Panc1 (cell line): ENCODE measurements at regions not wholly inside any gene's neighbourhood (a gene's known extent, or its start where the extent isn't known, plus 50 kb on each side); places are given as distances from the start of the nearest gene placed in this dataset.

Source experiments
- POLR2AphosphoS5 ChIP-seq: IDR thresholded peaks from 2 replicates; pipeline ENCODE4 v1.6.1; 2012; ENCODE audit warnings: mild to moderate bottlenecking, low read depth, low read length, moderate library complexity
- REST ChIP-seq, 2 experiments: IDR thresholded peaks; 2 replicates each; pipeline ENCODE4 v1.6.1; 2011 to 2012; ENCODE audit warnings: low read depth in 2 of 2, control low read depth in 1 of 2, low read length in 1 of 2, mild to moderate bottlenecking in 1 of 2, moderate library complexity in 1 of 2; ENCODE audit not compliant: insufficient read depth in 1 of 2
- SIN3A ChIP-seq: IDR thresholded peaks from 2 replicates; pipeline ENCODE4 v1.6.1; 2012; ENCODE audit warnings: low read depth, mild to moderate bottlenecking, low read length, moderate library complexity, borderline replicate concordance; ENCODE audit not compliant: insufficient read depth
- TCF7L2 ChIP-seq: IDR thresholded peaks from 2 replicates; pipeline ENCODE4 v1.6.1; 2011; ENCODE audit warnings: mild to moderate bottlenecking, low read depth, low read length, inconsistent platforms
- TF ChIP-seq, protein P1 (sequence below): fragments of 450-650 bp; IDR thresholded peaks from 2 replicates; pipeline ENCODE4 v1.5.1; 2017; ENCODE audit warnings: mild to moderate bottlenecking

DNA sequence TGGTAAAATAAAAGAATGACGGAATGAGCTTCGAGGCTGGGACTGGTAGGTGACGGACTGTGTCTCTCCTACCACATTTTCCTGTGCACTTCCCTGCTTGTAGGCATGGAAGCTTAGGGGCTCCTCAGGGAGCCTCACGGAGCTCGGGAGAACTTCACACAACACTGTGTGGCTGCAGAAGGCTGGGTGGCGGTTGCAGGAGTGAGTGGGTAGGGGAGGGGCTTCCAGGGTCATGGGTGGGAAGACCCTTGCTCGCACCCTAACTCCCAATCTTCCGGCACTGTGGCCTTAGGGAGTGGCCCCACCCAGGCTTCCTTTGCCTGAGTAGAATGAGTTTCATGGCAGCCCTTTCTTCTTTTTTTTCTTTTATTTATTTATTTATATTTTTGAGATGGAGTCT is 128.6 kb downstream of the INHBB start:
- TF ChIP-seq, protein P1, sequence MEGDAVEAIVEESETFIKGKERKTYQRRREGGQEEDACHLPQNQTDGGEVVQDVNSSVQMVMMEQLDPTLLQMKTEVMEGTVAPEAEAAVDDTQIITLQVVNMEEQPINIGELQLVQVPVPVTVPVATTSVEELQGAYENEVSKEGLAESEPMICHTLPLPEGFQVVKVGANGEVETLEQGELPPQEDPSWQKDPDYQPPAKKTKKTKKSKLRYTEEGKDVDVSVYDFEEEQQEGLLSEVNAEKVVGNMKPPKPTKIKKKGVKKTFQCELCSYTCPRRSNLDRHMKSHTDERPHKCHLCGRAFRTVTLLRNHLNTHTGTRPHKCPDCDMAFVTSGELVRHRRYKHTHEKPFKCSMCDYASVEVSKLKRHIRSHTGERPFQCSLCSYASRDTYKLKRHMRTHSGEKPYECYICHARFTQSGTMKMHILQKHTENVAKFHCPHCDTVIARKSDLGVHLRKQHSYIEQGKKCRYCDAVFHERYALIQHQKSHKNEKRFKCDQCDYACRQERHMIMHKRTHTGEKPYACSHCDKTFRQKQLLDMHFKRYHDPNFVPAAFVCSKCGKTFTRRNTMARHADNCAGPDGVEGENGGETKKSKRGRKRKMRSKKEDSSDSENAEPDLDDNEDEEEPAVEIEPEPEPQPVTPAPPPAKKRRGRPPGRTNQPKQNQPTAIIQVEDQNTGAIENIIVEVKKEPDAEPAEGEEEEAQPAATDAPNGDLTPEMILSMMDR = no peak
- TF ChIP-seq POLR2AphosphoS5 = no peak
- TF ChIP-seq TCF7L2 = no peak
- TF ChIP-seq REST (IDR thresholded peaks at IDR 0.05; ENCODE audit: insufficient read depth in 1 of 2, low read depth in 2 of 2, low read length in 1 of 2) = no peak
- TF ChIP-seq SIN3A = no peak
